H9 (cell line): ENCODE measurements at regions not wholly inside any gene's neighbourhood (a gene's known extent, or its start where the extent isn't known, plus 50 kb on each side); places are given as distances from the start of the nearest gene placed in this dataset.

ENCODE experiments used
- DNase-seq: peaks from one replicate; pipeline ENCODE4 v3.0.0-alpha.2; 2017
- H2AFZ ChIP-seq: one replicate; pipeline ENCODE4 v1.6.1; 2013; ENCODE audit warnings: mild to moderate bottlenecking, low read length, control low read depth, moderate library complexity
- H2AK5ac ChIP-seq: 2 replicates; pipeline ENCODE4 v1.6.1; 2013; ENCODE audit warnings: low read length, control low read depth, mixed read lengths; ENCODE audit not compliant: insufficient read length
- H2BK120ac ChIP-seq: one replicate; pipeline ENCODE4 v1.6.1; 2013; ENCODE audit warnings: low read depth, mild to moderate bottlenecking, low read length, control low read depth, inconsistent platforms; ENCODE audit not compliant: poor library complexity, severe bottlenecking
- H2BK12ac ChIP-seq: 2 replicates; pipeline ENCODE4 v1.6.1; 2013; ENCODE audit warnings: low read length, control low read depth, mixed read lengths, low read depth; ENCODE audit not compliant: insufficient read length
- H2BK15ac ChIP-seq: 2 replicates; pipeline ENCODE4 v1.6.1; 2013; ENCODE audit warnings: low read depth, low read length, control low read depth
- H2BK20ac ChIP-seq: one replicate; pipeline ENCODE4 v1.6.1; 2013; ENCODE audit warnings: low read depth, mild to moderate bottlenecking, low read length, control low read depth, inconsistent platforms; ENCODE audit not compliant: poor library complexity, severe bottlenecking
- H2BK5ac ChIP-seq: 2 replicates; pipeline ENCODE4 v1.6.1; 2013; ENCODE audit warnings: low read length, control low read depth, mixed read lengths; ENCODE audit not compliant: insufficient read length
- H3K14ac ChIP-seq: 2 replicates; pipeline ENCODE4 v1.6.1; 2013; ENCODE audit warnings: low read length, control low read depth; ENCODE audit not compliant: insufficient read depth
- H3K18ac ChIP-seq: 2 replicates; pipeline ENCODE4 v1.6.1; 2013; ENCODE audit warnings: low read depth, mild to moderate bottlenecking, mixed read lengths, low read length, control low read depth; ENCODE audit not compliant: insufficient read length
- H3K23ac ChIP-seq: 2 replicates; pipeline ENCODE4 v1.6.1; 2013; ENCODE audit warnings: low read length, control low read depth, mixed read lengths, low read depth; ENCODE audit not compliant: insufficient read length
- H3K23me2 ChIP-seq: 2 replicates; pipeline ENCODE4 v1.6.1; 2013; ENCODE audit warnings: low read depth, mild to moderate bottlenecking, mixed read lengths, low read length, control low read depth; ENCODE audit not compliant: insufficient read length, poor library complexity, severe bottlenecking
- H3K27ac ChIP-seq: 2 replicates; pipeline ENCODE4 v1.5.1; 2013; ENCODE audit warnings: low read length, control low read depth, mixed read lengths, low read depth; ENCODE audit not compliant: insufficient read length
- H3K27me3 ChIP-seq: 2 replicates; pipeline ENCODE4 v1.6.1; 2013; ENCODE audit warnings: low read length, control low read depth, inconsistent platforms; ENCODE audit not compliant: insufficient read depth
- H3K4ac ChIP-seq: 2 replicates; pipeline ENCODE4 v1.6.1; 2013; ENCODE audit warnings: low read depth, mild to moderate bottlenecking, control low read depth, inconsistent platforms, low read length, moderate library complexity
- H3K4me1 ChIP-seq: 2 replicates; pipeline ENCODE4 v1.6.1; 2013; ENCODE audit warnings: low read length, control low read depth, inconsistent platforms; ENCODE audit not compliant: insufficient read depth
- H3K4me2 ChIP-seq: 2 replicates; pipeline ENCODE4 v1.6.1; 2013; ENCODE audit warnings: low read length, control low read depth, mixed read lengths; ENCODE audit not compliant: insufficient read length, insufficient read depth
- H3K56ac ChIP-seq: 2 replicates; pipeline ENCODE4 v1.6.1; 2013; ENCODE audit warnings: low read depth, mild to moderate bottlenecking, mixed read lengths, low read length, control low read depth; ENCODE audit not compliant: insufficient read length
- H3K79me1 ChIP-seq: 2 replicates; pipeline ENCODE4 v1.6.1; 2013; ENCODE audit warnings: low read depth, mild to moderate bottlenecking, moderate library complexity, low read length, control low read depth, inconsistent platforms; ENCODE audit not compliant: insufficient read depth, poor library complexity, severe bottlenecking
- H3K79me2 ChIP-seq: 2 replicates; pipeline ENCODE4 v1.6.1; 2013; ENCODE audit warnings: low read length, control low read depth, inconsistent platforms; ENCODE audit not compliant: insufficient read depth
- H3K9ac ChIP-seq: 2 replicates; pipeline ENCODE4 v1.6.1; 2013; ENCODE audit warnings: low read length, control low read depth, mixed read lengths; ENCODE audit not compliant: insufficient read length; ENCODE audit errors: extremely low read depth
- H3K9me3 ChIP-seq: one replicate; pipeline ENCODE4 v1.6.1; 2013; ENCODE audit warnings: low read depth, low read length, inconsistent platforms; ENCODE audit not compliant: control insufficient read depth
- H3T11ph ChIP-seq: one replicate; pipeline ENCODE4 v1.6.1; 2013; ENCODE audit warnings: mild to moderate bottlenecking, low read length, control low read depth, inconsistent platforms
- H4K20me1 ChIP-seq: one replicate; pipeline ENCODE4 v1.6.1; 2013; ENCODE audit not compliant: control insufficient read depth, insufficient read length, insufficient read depth
- H4K5ac ChIP-seq: 2 replicates; pipeline ENCODE4 v1.6.1; 2013; ENCODE audit warnings: low read depth, mild to moderate bottlenecking, mixed read lengths, low read length, control low read depth; ENCODE audit not compliant: insufficient read length
- H4K8ac ChIP-seq: replicated peaks from 2 replicates; pipeline ENCODE4 v1.6.1; 2013; ENCODE audit warnings: low read length, control low read depth, mixed read lengths, low read depth; ENCODE audit not compliant: insufficient read length
- H4K91ac ChIP-seq: 2 replicates; pipeline ENCODE4 v1.6.1; 2013; ENCODE audit warnings: low read depth, mild to moderate bottlenecking, moderate library complexity, mixed read lengths, low read length, control low read depth; ENCODE audit not compliant: insufficient read length
- H3K27ac Mint-ChIP-seq, 3 experiments: 2 replicates in 2 of 3; 3 replicates in 1 of 3; pipeline ENCODE4 v1.8.0; 2020 to 2021; ENCODE audit warnings: mixed read lengths in 3 of 3, mild to moderate bottlenecking in 1 of 3, moderate library complexity in 1 of 3
- H3K27me3 Mint-ChIP-seq: 2 replicates; pipeline ENCODE4 v1.8.0; 2021; ENCODE audit warnings: low read depth, mild to moderate bottlenecking, moderate library complexity, mixed read lengths
- H3K36me3 Mint-ChIP-seq, 3 experiments: 2 replicates in 2 of 3; 3 replicates in 1 of 3; pipeline ENCODE4 v1.8.0; 2020 to 2021; ENCODE audit warnings: low read depth in 3 of 3, mixed read lengths in 3 of 3; ENCODE audit not compliant: insufficient read depth in 1 of 3
- H3K4me1 Mint-ChIP-seq, 2 experiments: 2 replicates each; pipeline ENCODE4 v1.8.0; 2020; ENCODE audit warnings: mixed read lengths in 2 of 2
- H3K4me3 Mint-ChIP-seq, 2 experiments: 2 replicates in 1 of 2; 3 replicates in 1 of 2; pipeline ENCODE4 v1.8.0; 2020 to 2021; ENCODE audit warnings: mild to moderate bottlenecking in 2 of 2, mixed read lengths in 2 of 2, moderate library complexity in 1 of 2
- H3K9me3 Mint-ChIP-seq, 2 experiments: 2 replicates in 1 of 2; 3 replicates in 1 of 2; pipeline ENCODE4 v1.8.0; 2020; ENCODE audit warnings: mild to moderate bottlenecking in 2 of 2, mixed read lengths in 2 of 2, moderate library complexity in 1 of 2
- CTCF ChIP-seq: fragments of 200-600 bp; sonication (generic); conservative IDR thresholded peaks from 3 replicates; pipeline ENCODE4 v1.8.0; 2021; ENCODE audit warnings: antibody characterized with exemption, mild to moderate bottlenecking
- WGBS: extraction: QIAGEN DNeasy Blood & Tissue Kit; methylation state at CpG from one replicate; pipeline ENCODE4 v1.1.7; 2013; ENCODE audit warnings: missing lambda C conversion rate, low lambda C conversion rate, mixed read lengths; ENCODE audit not compliant: insufficient read length; ENCODE audit errors: extremely low coverage; 5-methylcytosine and 5-hydroxymethylcytosine counted together

- H2BK120ac ChIP-seq, result no peak overlapping the region
- H3K36me3 Mint-ChIP-seq, result peaks cover 0 to 17% (median 4%) of the 10 kb centered on the region in 3 experiments; a peak in 4 of 7 replicates
- no CpG with 5 or more reads among the region's 2 CpGs for WGBS
- H3T11ph ChIP-seq, result no peak overlapping the region
- no peak for TF ChIP-seq CTCF
- no peak overlapping the region for H4K91ac ChIP-seq
- peaks cover 4% of the 10 kb centered on the region; the same call in 1 of the 2 replicates for H3K27me3 Mint-ChIP-seq
- no peak overlapping the region for H3K4me3 Mint-ChIP-seq
- H4K8ac ChIP-seq, result no peak overlapping the region
- H3K27me3 ChIP-seq, result no peaks in the 10 kb centered on the region
- H3K4me2 ChIP-seq, result no peak overlapping the region
- no peak overlapping the region for H3K27ac Mint-ChIP-seq
- H4K20me1 ChIP-seq, result no peaks in the 10 kb centered on the region
- H2BK12ac ChIP-seq, result no peak overlapping the region
- H3K9me3 ChIP-seq, result no peaks in the 10 kb centered on the region
- no peak overlapping the region for H2BK15ac ChIP-seq
- no peak overlapping the region for H3K9ac ChIP-seq
- H2AK5ac ChIP-seq, result no peak overlapping the region
- no peak overlapping the region for H3K18ac ChIP-seq
- H4K5ac ChIP-seq, result no peak overlapping the region
- no peak overlapping the region for H2AFZ ChIP-seq
- no peaks in the 10 kb centered on the region for H3K79me1 ChIP-seq
- H3K23me2 ChIP-seq, result no peaks in the 10 kb centered on the region
- no peaks in the 10 kb centered on the region for H3K4me1 ChIP-seq
- H3K14ac ChIP-seq, result no peak overlapping the region
- H3K79me2 ChIP-seq, result no peaks in the 10 kb centered on the region
- no peaks in the 10 kb centered on the region for H3K4me1 Mint-ChIP-seq
- H3K23ac ChIP-seq, result no peak overlapping the region
- H3K9me3 Mint-ChIP-seq, result peaks cover 22 to 29% of the 10 kb centered on the region in 2 experiments
- no peak for DNase-seq
- H3K27ac ChIP-seq, result no peak overlapping the region
- no peak overlapping the region for H2BK20ac ChIP-seq
- H3K4ac ChIP-seq, result no peak overlapping the region
- H3K56ac ChIP-seq, result no peak overlapping the region
- no peak overlapping the region for H2BK5ac ChIP-seq
These were observed 91.5 kb upstream of the PPP2R3A start for GRCh38 chr3:135874035-135874434.
